ENCODE measurements at regions not wholly inside any gene's neighbourhood (a gene's known extent, or its start where the extent isn't known, plus 50 kb on each side); places are given as distances from the start of the nearest gene placed in this dataset.

GRCh38 chr2:103289105-103289725, 527.4 kb downstream of the TMEM182 start:
- Histone ChIP-seq H3K4me1 (no peaks in the 10 kb centered on the region), H3K9me3 (no peaks in the 10 kb centered on the region), H3K36me3 (no peaks in the 10 kb centered on the region), H3K27ac (no peak overlapping the region), H3K4me3 (replicated peaks in 1 of 3) (no peak overlapping the region), H3K27me3 (no peaks in the 10 kb centered on the region)
- intact Hi-C loops (cut with DNase I), result no loop called here
- peak in 3 of 6 experiments; percentile 41 to 44 (median 42) for TF ChIP-seq CTCF (IDR thresholded peaks at IDR 0.05)
- TF ChIP-seq POLR2A (IDR thresholded peaks at IDR 0.05), result no peak
- no peak for DNase-seq
- 44 to 55% methylated on average over 5 of the region's 5 CpGs for WGBS, 2 donors

GRCh38 chr2:103292573-103292972, 530.7 kb downstream of the TMEM182 start:
- DNase-seq, result no peak
- H3K27me3 ChIP-seq, result no peaks in the 10 kb centered on the region
- H3K27ac ChIP-seq, result no peak overlapping the region
- H3K9me3 ChIP-seq, result no peaks in the 10 kb centered on the region
- no peak overlapping the region for H3K4me3 ChIP-seq (replicated peaks in 1 of 3)
- H3K36me3 ChIP-seq, result no peaks in the 10 kb centered on the region
- H3K4me1 ChIP-seq, result no peaks in the 10 kb centered on the region
- WGBS, 2 donors, result 56 to 60% methylated on average over 6 of the region's 6 CpGs
- TF ChIP-seq POLR2A (IDR thresholded peaks at IDR 0.05) (no peak), CTCF (IDR thresholded peaks at IDR 0.05) (peak in 3 of 6 experiments; percentile 5 to 27 (median 17))
- intact Hi-C loops (cut with DNase I), result no loop called here

- intact Hi-C loops (cut with DNase I), result no loop called here
- Histone ChIP-seq H3K9me3 (no peaks in the 10 kb centered on the region), H3K4me1 (no peaks in the 10 kb centered on the region), H3K27me3 (no peaks in the 10 kb centered on the region), H3K27ac (no peak overlapping the region), H3K4me3 (replicated peaks in 1 of 3) (no peak overlapping the region), H3K36me3 (no peaks in the 10 kb centered on the region)
- 15 to 21% methylated on average over 16 of the region's 16 CpGs for WGBS, 2 donors
- no peak for TF ChIP-seq POLR2A (IDR thresholded peaks at IDR 0.05)
- TF ChIP-seq CTCF (IDR thresholded peaks at IDR 0.05), result no peak
- peak in 1 of 2 donors; percentile 12 for DNase-seq
Measured at GRCh38 chr2:103293067-103293741, 531.4 kb downstream of the TMEM182 start.

- Histone ChIP-seq H3K27me3 (no peaks in the 10 kb centered on the region), H3K27ac (no peak overlapping the region), H3K4me3 (replicated peaks in 1 of 3) (no peak overlapping the region), H3K4me1 (no peaks in the 10 kb centered on the region), H3K9me3 (no peaks in the 10 kb centered on the region), H3K36me3 (no peaks in the 10 kb centered on the region)
- no peak for DNase-seq
- WGBS, 2 donors, result 38 to 45% methylated on average over 3 of the region's 3 CpGs
- intact Hi-C loops (cut with DNase I), result no loop called here
- TF ChIP-seq CTCF (IDR thresholded peaks at IDR 0.05), result no peak
Measured at GRCh38 chr2:103293742-103294077, 531.9 kb downstream of the TMEM182 start.

- Histone ChIP-seq H3K9me3 (no peaks in the 10 kb centered on the region), H3K27me3 (no peaks in the 10 kb centered on the region), H3K4me3 (replicated peaks in 1 of 3) (no peak overlapping the region), H3K4me1 (no peaks in the 10 kb centered on the region), H3K27ac (no peak overlapping the region), H3K36me3 (no peaks in the 10 kb centered on the region)
- intact Hi-C loops (cut with DNase I), result no loop called here
- no peak for TF ChIP-seq POLR2A (IDR thresholded peaks at IDR 0.05)
- no peak for TF ChIP-seq CTCF (IDR thresholded peaks at IDR 0.05)
- WGBS, 2 donors, result 84 to 90% methylated on average over 7 of the region's 7 CpGs
- no peak for DNase-seq
Measured at GRCh38 chr2:103294420-103294819, 532.6 kb downstream of the TMEM182 start.
